ENCODE measurements at regions not wholly inside any gene's neighbourhood (a gene's known extent, or its start where the extent isn't known, plus 50 kb on each side); places are given as distances from the start of the nearest gene placed in this dataset.

GRCh38 chr11:134599299-134599771 lies 187.3 kb upstream of the B3GAT1 start:
- no peak overlapping the region for H3K4me3 ChIP-seq
- WGBS (ENCODE audit: insufficient coverage, low coverage, low lambda C conversion rate, missing lambda C conversion rate) = 19% methylated on average over 6 of the region's 6 CpGs
- H3K9me3 ChIP-seq = no peaks in the 10 kb centered on the region
- no peak overlapping the region for H3K27ac ChIP-seq
- no peaks in the 10 kb centered on the region for H3K36me3 ChIP-seq
- DNase-seq (no peak), ATAC-seq (no peak)
- intact Hi-C loops (cut with DNase I) = no loop called here
- H3K4me1 ChIP-seq = no peaks in the 10 kb centered on the region
- H3K27me3 ChIP-seq = no peaks in the 10 kb centered on the region
- TF ChIP-seq CTCF (IDR thresholded peaks at IDR 0.05) (no peak), POLR2A (IDR thresholded peaks at IDR 0.05) (no peak)

GRCh38 chr11:134598368-134598767 lies 186.3 kb upstream of the B3GAT1 start:
- WGBS (ENCODE audit: insufficient coverage, low coverage, low lambda C conversion rate, missing lambda C conversion rate) = 74% methylated on average over 5 of the region's 5 CpGs
- intact Hi-C loops (cut with DNase I) = no loop called here
- Histone ChIP-seq H3K27me3 (no peaks in the 10 kb centered on the region), H3K9me3 (no peaks in the 10 kb centered on the region), H3K4me1 (no peaks in the 10 kb centered on the region), H3K4me3 (no peak overlapping the region), H3K36me3 (no peaks in the 10 kb centered on the region), H3K27ac (no peak overlapping the region)
- DNase-seq (no peak), ATAC-seq (no peak)
- TF ChIP-seq CTCF (IDR thresholded peaks at IDR 0.05) (no peak), POLR2A (IDR thresholded peaks at IDR 0.05) (no peak)

- ATAC-seq = no peak
- no peaks in the 10 kb centered on the region for H3K9me3 ChIP-seq
- intact Hi-C loops (cut with DNase I) = no loop called here
- no peaks in the 10 kb centered on the region for H3K27me3 ChIP-seq
- no peak for TF ChIP-seq CTCF (IDR thresholded peaks at IDR 0.05)
- TF ChIP-seq POLR2A (IDR thresholded peaks at IDR 0.05) = no peak
- no CpG with 5 or more reads among the region's 8 CpGs for WGBS (ENCODE audit: insufficient coverage, low coverage, low lambda C conversion rate, missing lambda C conversion rate)
- no peak overlapping the region for H3K27ac ChIP-seq
- H3K4me1 ChIP-seq = no peaks in the 10 kb centered on the region
- no peak for DNase-seq
- no peaks in the 10 kb centered on the region for H3K36me3 ChIP-seq
- no peak overlapping the region for H3K4me3 ChIP-seq
These were observed 185.4 kb upstream of the B3GAT1 start for GRCh38 chr11:134597452-134597851.

GRCh38 chr11:134596404-134596803 lies 184.4 kb upstream of the B3GAT1 start:
- Histone ChIP-seq H3K36me3 (no peaks in the 10 kb centered on the region), H3K4me1 (no peaks in the 10 kb centered on the region), H3K9me3 (no peaks in the 10 kb centered on the region), H3K27ac (no peak overlapping the region), H3K4me3 (no peak overlapping the region), H3K27me3 (no peaks in the 10 kb centered on the region)
- ATAC-seq = no peak
- intact Hi-C loops (cut with DNase I) = no loop called here
- WGBS (ENCODE audit: insufficient coverage, low coverage, low lambda C conversion rate, missing lambda C conversion rate) = 80% methylated on average over 2 of the region's 3 CpGs
- no peak for DNase-seq
- TF ChIP-seq CTCF (IDR thresholded peaks at IDR 0.05) (no peak), POLR2A (IDR thresholded peaks at IDR 0.05) (no peak)

- peak; percentile 35 to 86 (median 68) for ATAC-seq
These were observed 180.4 kb upstream of the B3GAT1 start for GRCh38 chr11:134592391-134592990.

More at GRCh38 chr11:134592391-134592990, 180.4 kb upstream of the B3GAT1 start:
- intact Hi-C loops (cut with DNase I) = no loop called here
- peak in 1 of 3 donors; percentile 51 for DNase-seq
- Histone ChIP-seq H3K27me3 (no peaks in the 10 kb centered on the region), H3K9me3 (no peaks in the 10 kb centered on the region), H3K4me3 (no peak overlapping the region), H3K27ac (no peak overlapping the region), H3K4me1 (no peaks in the 10 kb centered on the region), H3K36me3 (no peaks in the 10 kb centered on the region)
- TF ChIP-seq POLR2A (IDR thresholded peaks at IDR 0.05) (no peak), CTCF (IDR thresholded peaks at IDR 0.05) (peak; percentile 41 to 61 (median 58))

Measured in right lobe of liver (tissue), 6 donors.